Neuronal stem cell (in vitro differentiated cells): ENCODE measurements at regions not wholly inside any gene's neighbourhood (a gene's known extent, or its start where the extent isn't known, plus 50 kb on each side); places are given as distances from the start of the nearest gene placed in this dataset.

Experiments
- DNase-seq: peaks from one replicate; pipeline ENCODE4 v3.0.0-alpha.2; 2013; ENCODE audit warnings: low spot score
- H2AFZ ChIP-seq: one replicate; pipeline ENCODE4 v1.6.1; 2013; ENCODE audit warnings: mild to moderate bottlenecking, low read length, inconsistent platforms
- H2AK5ac ChIP-seq: 2 replicates; pipeline ENCODE4 v1.6.1; 2013; ENCODE audit warnings: low read depth, mild to moderate bottlenecking, inconsistent platforms, low read length, moderate library complexity, mixed read lengths
- H2BK120ac ChIP-seq: 2 replicates; pipeline ENCODE4 v1.6.1; 2013; ENCODE audit warnings: low read depth, mild to moderate bottlenecking, inconsistent platforms, low read length, moderate library complexity, mixed read lengths
- H2BK12ac ChIP-seq: one replicate; pipeline ENCODE4 v1.6.1; 2013; ENCODE audit warnings: low read length, inconsistent platforms
- H2BK15ac ChIP-seq: 2 replicates; pipeline ENCODE4 v1.6.1; 2013; ENCODE audit warnings: mild to moderate bottlenecking, low read length, inconsistent platforms, mixed read lengths
- H2BK5ac ChIP-seq: one replicate; pipeline ENCODE4 v1.6.1; 2013; ENCODE audit warnings: inconsistent platforms, mild to moderate bottlenecking, low read length, moderate library complexity
- H3K14ac ChIP-seq: one replicate; pipeline ENCODE4 v1.6.1; 2013; ENCODE audit warnings: low read length, inconsistent platforms
- H3K18ac ChIP-seq: 2 replicates; pipeline ENCODE4 v1.6.1; 2013; ENCODE audit warnings: low read length, inconsistent platforms
- H3K23ac ChIP-seq: 2 replicates; pipeline ENCODE4 v1.6.1; 2013; ENCODE audit warnings: low read depth, mild to moderate bottlenecking, mixed read lengths, low read length, inconsistent platforms; ENCODE audit not compliant: poor library complexity
- H3K27ac ChIP-seq: replicated peaks from 3 replicates; pipeline ENCODE4 v1.5.1; 2013; ENCODE audit warnings: low read length, inconsistent platforms
- H3K27me3 ChIP-seq, 3 experiments: 2 replicates each; pipeline ENCODE4 v1.6.1; 2013; ENCODE audit warnings: low read length in 3 of 3, mild to moderate bottlenecking in 2 of 3, inconsistent platforms in 1 of 3, low read depth in 1 of 3, mixed read lengths in 1 of 3, moderate library complexity in 1 of 3; ENCODE audit not compliant: control insufficient read depth in 3 of 3, insufficient read depth in 3 of 3
- H3K36me3 ChIP-seq, 2 donors: replicated peaks in 1 of 2; 2 replicates each; pipeline ENCODE4 v1.6.1; 2013; ENCODE audit warnings: low read length in 2 of 2; ENCODE audit not compliant: control insufficient read depth in 2 of 2, insufficient read depth in 2 of 2
- H3K4ac ChIP-seq: 2 replicates; pipeline ENCODE4 v1.6.1; 2013; ENCODE audit warnings: inconsistent platforms, mild to moderate bottlenecking, low read length, moderate library complexity
- H3K4me1 ChIP-seq, 2 donors: 1 replicate in 1 of 2; 2 replicates in 1 of 2; pipeline ENCODE4 v1.6.1; 2013; ENCODE audit warnings: low read length in 2 of 2, low read depth in 1 of 2; ENCODE audit not compliant: control insufficient read depth in 2 of 2, insufficient read depth in 1 of 2
- H3K4me2 ChIP-seq: one replicate; pipeline ENCODE4 v1.6.1; 2013; ENCODE audit warnings: mild to moderate bottlenecking, low read length, inconsistent platforms; ENCODE audit not compliant: insufficient read depth, poor library complexity, severe bottlenecking
- H3K4me3 ChIP-seq, 2 donors: 2 replicates each; pipeline ENCODE4 v1.5.1; 2013; ENCODE audit warnings: low read length in 2 of 2, mild to moderate bottlenecking in 2 of 2, inconsistent platforms in 1 of 2, moderate library complexity in 1 of 2
- H3K79me1 ChIP-seq: one replicate; pipeline ENCODE4 v1.6.1; 2013; ENCODE audit warnings: low read depth, mild to moderate bottlenecking, inconsistent platforms, low read length, moderate library complexity
- H3K9ac ChIP-seq: one replicate; pipeline ENCODE4 v1.6.1; 2013; ENCODE audit warnings: mild to moderate bottlenecking, low read depth, low read length, inconsistent platforms; ENCODE audit not compliant: poor library complexity
- H3K9me3 ChIP-seq, 2 donors: replicated peaks in 1 of 2; 2 replicates each; pipeline versions ENCODE3 to v1.6.1; 2013; ENCODE audit warnings: low read length in 2 of 2, mild to moderate bottlenecking in 2 of 2, inconsistent platforms in 1 of 2, low read depth in 1 of 2, mixed read lengths in 1 of 2, moderate library complexity in 1 of 2; ENCODE audit not compliant: control insufficient read depth in 2 of 2, insufficient read depth in 1 of 2
- H4K8ac ChIP-seq: one replicate; pipeline ENCODE4 v1.6.1; 2013; ENCODE audit warnings: low read depth, mild to moderate bottlenecking, inconsistent platforms, low read length, moderate library complexity
- H4K91ac ChIP-seq: one replicate; pipeline ENCODE4 v1.6.1; 2013; ENCODE audit warnings: low read length, low read depth, mild to moderate bottlenecking, inconsistent platforms; ENCODE audit not compliant: poor library complexity
- WGBS, 2 donors: extraction: QIAGEN DNeasy Blood & Tissue Kit; methylation state at CpG; one replicate each; pipeline ENCODE4 v1.1.7; 2013; ENCODE audit warnings: missing lambda C conversion rate in 2 of 2, mixed read lengths in 1 of 2; ENCODE audit not compliant: insufficient read length in 2 of 2, insufficient replicate concordance in 1 of 2; ENCODE audit errors: extremely low coverage in 2 of 2; 5-methylcytosine and 5-hydroxymethylcytosine counted together

- no peak overlapping the region for H2BK15ac ChIP-seq
- H4K91ac ChIP-seq = no peak overlapping the region
- DNase-seq = no peak
- no peak overlapping the region for H4K8ac ChIP-seq
- no peak overlapping the region for H3K4ac ChIP-seq
- WGBS, 2 donors = no CpG with 5 or more reads among the region's 1 CpG
- H3K79me1 ChIP-seq = no peaks in the 10 kb centered on the region
- no peak overlapping the region for H3K23ac ChIP-seq
- H3K4me3 ChIP-seq = no peak overlapping the region
- peaks cover 0 to 15% of the 10 kb centered on the region in 2 donors for H3K4me1 ChIP-seq
- H3K18ac ChIP-seq = no peak overlapping the region
- no peak overlapping the region for H3K4me2 ChIP-seq
- no peak overlapping the region for H2BK5ac ChIP-seq
- no peak overlapping the region for H3K9ac ChIP-seq
- no peaks in the 10 kb centered on the region for H3K9me3 ChIP-seq
- no peak overlapping the region for H2BK12ac ChIP-seq
- no peak overlapping the region for H3K14ac ChIP-seq
- no peak overlapping the region for H2AK5ac ChIP-seq
- no peaks in the 10 kb centered on the region for H3K36me3 ChIP-seq
- H3K27ac ChIP-seq = no peak overlapping the region
- no peak overlapping the region for H2BK120ac ChIP-seq
- no peaks in the 10 kb centered on the region for H3K27me3 ChIP-seq
- H2AFZ ChIP-seq = no peak overlapping the region
These were observed 525.6 kb upstream of the CAMK1G start for GRCh38 chr1:209057901-209058300.

- Histone ChIP-seq H3K9me3 (no peaks in the 10 kb centered on the region), H3K4me3 (no peak overlapping the region), H3K27ac (no peak overlapping the region), H3K18ac (no peak overlapping the region), H4K8ac (no peak overlapping the region), H4K91ac (no peak overlapping the region), H2BK12ac (no peak overlapping the region), H3K23ac (no peak overlapping the region), H3K9ac (no peak overlapping the region), H3K36me3 (no peaks in the 10 kb centered on the region), H3K79me1 (no peaks in the 10 kb centered on the region), H2BK15ac (no peak overlapping the region), H3K4me1 (peaks cover 0 to 17% of the 10 kb centered on the region in 2 donors), H2BK5ac (no peak overlapping the region), H2AK5ac (no peak overlapping the region), H3K4ac (no peak overlapping the region), H2BK120ac (no peak overlapping the region), H2AFZ (no peak overlapping the region), H3K27me3 (no peaks in the 10 kb centered on the region), H3K4me2 (no peak overlapping the region), H3K14ac (no peak overlapping the region)
- DNase-seq = no peak
- no CpG with 5 or more reads among the region's 2 CpGs for WGBS, 2 donors
These were observed 524.1 kb upstream of the CAMK1G start for GRCh38 chr1:209059376-209059775.

- no peak overlapping the region for H2BK15ac ChIP-seq
- no peak overlapping the region for H3K9ac ChIP-seq
- no peak overlapping the region for H2AK5ac ChIP-seq
- no CpG with 5 or more reads among the region's 7 CpGs for WGBS, 2 donors
- H3K27me3 ChIP-seq = no peaks in the 10 kb centered on the region
- H3K23ac ChIP-seq = no peak overlapping the region
- H3K36me3 ChIP-seq = no peaks in the 10 kb centered on the region
- no peak overlapping the region for H2BK5ac ChIP-seq
- H3K4ac ChIP-seq = no peak overlapping the region
- H2BK120ac ChIP-seq = no peak overlapping the region
- no peak for DNase-seq
- no peaks in the 10 kb centered on the region for H3K79me1 ChIP-seq
- H3K18ac ChIP-seq = no peak overlapping the region
- peaks cover 0 to 17% of the 10 kb centered on the region in 2 donors for H3K4me1 ChIP-seq
- no peak overlapping the region for H3K14ac ChIP-seq
- H3K9me3 ChIP-seq = no peaks in the 10 kb centered on the region
- H2BK12ac ChIP-seq = no peak overlapping the region
- H3K4me2 ChIP-seq = no peak overlapping the region
- H3K27ac ChIP-seq = no peak overlapping the region
- H3K4me3 ChIP-seq = no peak overlapping the region
- H4K91ac ChIP-seq = no peak overlapping the region
- H2AFZ ChIP-seq = no peak overlapping the region
- H4K8ac ChIP-seq = no peak overlapping the region
These were observed 523.5 kb upstream of the CAMK1G start for GRCh38 chr1:209059981-209060380.

- H2AFZ ChIP-seq = no peak overlapping the region
- H3K14ac ChIP-seq = no peak overlapping the region
- H3K23ac ChIP-seq = no peak overlapping the region
- H2AK5ac ChIP-seq = no peak overlapping the region
- H3K18ac ChIP-seq = no peak overlapping the region
- H2BK5ac ChIP-seq = no peak overlapping the region
- H3K4me3 ChIP-seq = no peak overlapping the region
- H3K36me3 ChIP-seq = no peaks in the 10 kb centered on the region
- no peak for DNase-seq
- WGBS, 2 donors = no CpG with 5 or more reads among the region's 6 CpGs
- H3K9ac ChIP-seq = no peak overlapping the region
- H2BK15ac ChIP-seq = no peak overlapping the region
- no peak overlapping the region for H2BK120ac ChIP-seq
- H3K4me1 ChIP-seq = peaks cover 0 to 21% of the 10 kb centered on the region in 2 donors
- H3K27ac ChIP-seq = no peak overlapping the region
- no peak overlapping the region for H4K91ac ChIP-seq
- no peaks in the 10 kb centered on the region for H3K79me1 ChIP-seq
- H3K4ac ChIP-seq = no peak overlapping the region
- no peaks in the 10 kb centered on the region for H3K9me3 ChIP-seq
- H3K4me2 ChIP-seq = no peak overlapping the region
- H4K8ac ChIP-seq = no peak overlapping the region
- no peaks in the 10 kb centered on the region for H3K27me3 ChIP-seq
- no peak overlapping the region for H2BK12ac ChIP-seq
These were observed 521.4 kb upstream of the CAMK1G start for GRCh38 chr1:209062081-209062620.
